IMR-90 (cell line): ENCODE measurements at regions not wholly inside any gene's neighbourhood (a gene's known extent, or its start where the extent isn't known, plus 50 kb on each side); places are given as distances from the start of the nearest gene placed in this dataset.

ENCODE experiments used
- BHLHE40 ChIP-seq: fragments of 150-350 bp; IDR thresholded peaks from 2 replicates; pipeline ENCODE4 v1.6.1; 2016; ENCODE audit warnings: mild to moderate bottlenecking, low read depth, low read length
- CEBPB ChIP-seq: IDR thresholded peaks from 2 replicates; pipeline ENCODE4 v1.6.1; 2012; ENCODE audit warnings: low read depth, low read length, improper control_type of control experiment
- CHD1 ChIP-seq: IDR thresholded peaks from 2 replicates; pipeline ENCODE4 v1.6.1; 2012; ENCODE audit warnings: low read depth, low read length, improper control_type of control experiment
- CTCF ChIP-seq: conservative IDR thresholded peaks from 2 replicates; pipeline ENCODE4 v1.5.1; 2012; ENCODE audit warnings: mild to moderate bottlenecking, low read depth, low read length, improper control_type of control experiment
- MAFK ChIP-seq: IDR thresholded peaks from 2 replicates; pipeline ENCODE4 v1.6.1; 2012; ENCODE audit warnings: low read depth, low read length, improper control_type of control experiment
- MAZ ChIP-seq: IDR thresholded peaks from 2 replicates; pipeline ENCODE4 v1.6.1; 2012; ENCODE audit warnings: low read depth, mild to moderate bottlenecking, low read length, improper control_type of control experiment, moderate library complexity, borderline replicate concordance
- MXI1 ChIP-seq: IDR thresholded peaks from 2 replicates; pipeline ENCODE4 v1.6.1; 2012; ENCODE audit warnings: low read depth, mild to moderate bottlenecking, low read length, moderate library complexity, borderline replicate concordance
- POLR2A ChIP-seq: IDR thresholded peaks from 2 replicates; pipeline ENCODE4 v1.6.1; 2012; ENCODE audit warnings: mild to moderate bottlenecking, low read depth, low read length
- RAD21 ChIP-seq: IDR thresholded peaks from 2 replicates; pipeline ENCODE4 v1.6.1; 2012; ENCODE audit warnings: low read length, improper control_type of control experiment
- SMC3 ChIP-seq: fragments of 150-350 bp; IDR thresholded peaks from 2 replicates; pipeline ENCODE4 v1.6.1; 2016; ENCODE audit warnings: low read depth, mild to moderate bottlenecking, antibody characterized with exemption, low read length, moderate library complexity

- TF ChIP-seq POLR2A, result no peak
- no peak for TF ChIP-seq MXI1
- TF ChIP-seq CTCF, result no peak
- no peak for TF ChIP-seq CEBPB
- TF ChIP-seq MAFK, result no peak
- no peak for TF ChIP-seq CHD1
- no peak for TF ChIP-seq BHLHE40
- no peak for TF ChIP-seq SMC3
- no peak for TF ChIP-seq MAZ
- no peak for TF ChIP-seq RAD21
These were observed 474.6 kb downstream of the COL12A1 start for GRCh38 chr6:74731204-74731603.
